ENCODE measurements at regions not wholly inside any gene's neighbourhood (a gene's known extent, or its start where the extent isn't known, plus 50 kb on each side); places are given as distances from the start of the nearest gene placed in this dataset.

DNA sequence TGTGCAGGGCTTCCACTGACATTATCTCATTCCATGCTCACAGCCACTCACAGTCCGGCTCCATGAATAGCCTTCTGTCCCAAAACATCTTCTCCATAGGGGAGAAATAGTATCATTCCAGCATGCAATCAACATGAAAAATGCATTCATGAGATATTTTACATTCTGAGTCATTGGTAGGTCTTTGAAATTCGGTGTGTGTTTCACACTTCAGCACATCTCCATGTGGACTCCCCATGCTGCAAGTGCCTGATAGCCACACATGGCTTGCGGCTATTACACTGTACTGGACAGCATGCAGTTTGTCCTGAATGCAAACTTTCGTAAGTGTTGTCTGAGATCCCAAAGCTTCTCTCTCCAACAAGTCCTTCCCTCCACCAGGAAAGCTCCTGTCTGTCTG, 449.3 kb downstream of the MED13L start:
- TF ChIP-seq, protein P1, sequence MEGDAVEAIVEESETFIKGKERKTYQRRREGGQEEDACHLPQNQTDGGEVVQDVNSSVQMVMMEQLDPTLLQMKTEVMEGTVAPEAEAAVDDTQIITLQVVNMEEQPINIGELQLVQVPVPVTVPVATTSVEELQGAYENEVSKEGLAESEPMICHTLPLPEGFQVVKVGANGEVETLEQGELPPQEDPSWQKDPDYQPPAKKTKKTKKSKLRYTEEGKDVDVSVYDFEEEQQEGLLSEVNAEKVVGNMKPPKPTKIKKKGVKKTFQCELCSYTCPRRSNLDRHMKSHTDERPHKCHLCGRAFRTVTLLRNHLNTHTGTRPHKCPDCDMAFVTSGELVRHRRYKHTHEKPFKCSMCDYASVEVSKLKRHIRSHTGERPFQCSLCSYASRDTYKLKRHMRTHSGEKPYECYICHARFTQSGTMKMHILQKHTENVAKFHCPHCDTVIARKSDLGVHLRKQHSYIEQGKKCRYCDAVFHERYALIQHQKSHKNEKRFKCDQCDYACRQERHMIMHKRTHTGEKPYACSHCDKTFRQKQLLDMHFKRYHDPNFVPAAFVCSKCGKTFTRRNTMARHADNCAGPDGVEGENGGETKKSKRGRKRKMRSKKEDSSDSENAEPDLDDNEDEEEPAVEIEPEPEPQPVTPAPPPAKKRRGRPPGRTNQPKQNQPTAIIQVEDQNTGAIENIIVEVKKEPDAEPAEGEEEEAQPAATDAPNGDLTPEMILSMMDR (conservative IDR thresholded peaks at IDR 0.05; ENCODE audit: low read length): no peak
- no peak for TF ChIP-seq EZH2phosphoT487 (IDR thresholded peaks at IDR 0.05; ENCODE audit: borderline replicate concordance)

All from Loucy (cell line).